Astrocyte (in vitro differentiated cells and primary cell): ENCODE measurements at regions not wholly inside any gene's neighbourhood (a gene's known extent, or its start where the extent isn't known, plus 50 kb on each side); places are given as distances from the start of the nearest gene placed in this dataset.

Source experiments
- DNase-seq: peaks from one replicate; pipeline ENCODE4 v3.0.0-alpha.2; 2010; ENCODE audit warnings: low read depth
- FAIRE-seq: peaks from 2 replicates; lab custom pipeline; 2011; peaks lifted over from hg19 to GRCh38; lab: Jason Lieb, UNC
- H2AFZ ChIP-seq: 2 replicates; pipeline ENCODE4 v1.6.0; 2012; ENCODE audit warnings: low read depth, low read length, inconsistent platforms
- H3K27ac ChIP-seq: 2 replicates; pipeline ENCODE4 v1.5.1; 2011; ENCODE audit warnings: low read depth, low read length, inconsistent platforms
- H3K27me3 ChIP-seq: 2 replicates; pipeline ENCODE4 v1.6.0; 2011; ENCODE audit warnings: low read length, inconsistent platforms; ENCODE audit not compliant: insufficient read depth
- H3K36me3 ChIP-seq: 2 replicates; pipeline ENCODE4 v1.5.1; 2011; ENCODE audit warnings: low read length, inconsistent platforms; ENCODE audit not compliant: insufficient read depth
- H3K4me1 ChIP-seq: 2 replicates; pipeline ENCODE4 v1.5.1; 2011; ENCODE audit warnings: low read length, inconsistent platforms; ENCODE audit not compliant: insufficient read depth
- H3K4me2 ChIP-seq: 2 replicates; pipeline ENCODE4 v1.6.0; 2012; ENCODE audit warnings: low read length, inconsistent platforms
- H3K4me3 ChIP-seq: 2 replicates; pipeline ENCODE4 v1.5.1; 2011; ENCODE audit warnings: low read depth, mild to moderate bottlenecking, low read length, inconsistent platforms; ENCODE audit not compliant: insufficient read depth
- H3K79me2 ChIP-seq: 2 replicates; pipeline ENCODE4 v1.6.0; 2012; ENCODE audit warnings: mild to moderate bottlenecking, low read length, inconsistent platforms; ENCODE audit not compliant: insufficient read depth
- H3K9ac ChIP-seq: 2 replicates; pipeline ENCODE4 v1.6.0; 2012; ENCODE audit warnings: mild to moderate bottlenecking, low read length, inconsistent platforms
- H3K9me3 ChIP-seq: 2 replicates; pipeline ENCODE4 v1.5.1; 2012; ENCODE audit warnings: low read depth, mild to moderate bottlenecking, low read length, inconsistent platforms; ENCODE audit not compliant: insufficient read depth
- H4K20me1 ChIP-seq: 2 replicates; pipeline ENCODE4 v1.6.0; 2012; ENCODE audit warnings: low read length, inconsistent platforms; ENCODE audit not compliant: insufficient read depth
- H3K27ac Mint-ChIP-seq: one replicate; pipeline ENCODE4 v1.8.0; 2021; ENCODE audit warnings: mild to moderate bottlenecking, mixed read lengths; ENCODE audit not compliant: unreplicated experiment
- H3K27me3 Mint-ChIP-seq: one replicate; pipeline ENCODE4 v1.8.0; 2021; ENCODE audit warnings: low read depth, mixed read lengths; ENCODE audit not compliant: unreplicated experiment
- H3K36me3 Mint-ChIP-seq: one replicate; pipeline ENCODE4 v1.8.0; 2021; ENCODE audit warnings: low read depth, mixed read lengths; ENCODE audit not compliant: unreplicated experiment
- H3K4me1 Mint-ChIP-seq: one replicate; pipeline ENCODE4 v1.8.0; 2021; ENCODE audit warnings: low read depth, mixed read lengths; ENCODE audit not compliant: unreplicated experiment
- H3K4me3 Mint-ChIP-seq: one replicate; pipeline ENCODE4 v1.8.0; 2021; ENCODE audit warnings: mild to moderate bottlenecking, moderate library complexity, mixed read lengths; ENCODE audit not compliant: unreplicated experiment
- H3K9me3 Mint-ChIP-seq: one replicate; pipeline ENCODE4 v1.8.0; 2021; ENCODE audit warnings: mild to moderate bottlenecking, mixed read lengths; ENCODE audit not compliant: unreplicated experiment
- CTCF ChIP-seq: IDR thresholded peaks from 2 replicates; pipeline ENCODE4 v1.5.1; 2011; ENCODE audit warnings: low read depth, mild to moderate bottlenecking, inconsistent platforms, low read length, moderate library complexity; ENCODE audit not compliant: insufficient read depth
- EZH2 ChIP-seq: IDR thresholded peaks from 2 replicates; pipeline ENCODE4 v1.6.1; 2012; ENCODE audit warnings: mild to moderate bottlenecking, low read length, inconsistent platforms; ENCODE audit not compliant: insufficient read depth

- no peaks in the 10 kb centered on the region for H3K4me1 ChIP-seq
- peaks cover 2% of the 10 kb centered on the region for H3K9me3 Mint-ChIP-seq
- H3K4me3 ChIP-seq: no peak overlapping the region
- no peak for DNase-seq
- FAIRE-seq: no peak
- no peaks in the 10 kb centered on the region for H3K27me3 Mint-ChIP-seq
- no peak for TF ChIP-seq EZH2
- no peak for TF ChIP-seq CTCF
- H3K36me3 Mint-ChIP-seq: no peaks in the 10 kb centered on the region
- no peak overlapping the region for H3K4me2 ChIP-seq
- H3K27ac Mint-ChIP-seq: no peak overlapping the region
- no peaks in the 10 kb centered on the region for H3K9me3 ChIP-seq
- peaks cover 3% of the 10 kb centered on the region for H3K4me1 Mint-ChIP-seq
- no peak overlapping the region for H3K9ac ChIP-seq
- H3K27ac ChIP-seq: no peak overlapping the region
- no peak overlapping the region for H2AFZ ChIP-seq
- H4K20me1 ChIP-seq: no peaks in the 10 kb centered on the region
- H3K27me3 ChIP-seq: no peaks in the 10 kb centered on the region
- no peaks in the 10 kb centered on the region for H3K36me3 ChIP-seq
- no peak overlapping the region for H3K4me3 Mint-ChIP-seq
- H3K79me2 ChIP-seq: no peaks in the 10 kb centered on the region
These were observed 142.8 kb upstream of the ROBO2 start for GRCh38 chr3:76897076-76897475.

- H3K4me1 ChIP-seq: no peaks in the 10 kb centered on the region
- DNase-seq (no peak), FAIRE-seq (no peak)
- Mint-ChIP-seq H3K36me3 (no peaks in the 10 kb centered on the region), H3K4me1 (peaks cover 3% of the 10 kb centered on the region), H3K27ac (no peak overlapping the region), H3K27me3 (no peaks in the 10 kb centered on the region), H3K4me3 (no peak overlapping the region), H3K9me3 (peaks cover 2% of the 10 kb centered on the region)
- TF ChIP-seq CTCF (no peak), EZH2 (no peak)
- H3K27me3 ChIP-seq: no peaks in the 10 kb centered on the region
- H3K9me3 ChIP-seq: no peaks in the 10 kb centered on the region
- no peaks in the 10 kb centered on the region for H3K79me2 ChIP-seq
- no peak overlapping the region for H3K4me3 ChIP-seq
- H2AFZ ChIP-seq: no peak overlapping the region
- H3K36me3 ChIP-seq: no peaks in the 10 kb centered on the region
- H3K27ac ChIP-seq: no peak overlapping the region
- H4K20me1 ChIP-seq: no peaks in the 10 kb centered on the region
- H3K9ac ChIP-seq: no peak overlapping the region
- no peak overlapping the region for H3K4me2 ChIP-seq
These were observed 139.3 kb upstream of the ROBO2 start for GRCh38 chr3:76900596-76900995.

GRCh38 chr3:76908156-76908555 lies 131.7 kb upstream of the ROBO2 start:
- Histone ChIP-seq H3K79me2 (no peaks in the 10 kb centered on the region), H4K20me1 (no peaks in the 10 kb centered on the region), H3K9me3 (no peaks in the 10 kb centered on the region), H3K27me3 (no peaks in the 10 kb centered on the region), H3K4me1 (no peaks in the 10 kb centered on the region), H3K4me3 (no peak overlapping the region), H3K27ac (no peak overlapping the region), H3K36me3 (no peaks in the 10 kb centered on the region), H2AFZ (no peak overlapping the region), H3K9ac (no peak overlapping the region), H3K4me2 (no peak overlapping the region)
- H3K4me1 Mint-ChIP-seq: no peaks in the 10 kb centered on the region
- H3K4me3 Mint-ChIP-seq: no peak overlapping the region
- FAIRE-seq: no peak
- H3K27ac Mint-ChIP-seq: no peak overlapping the region
- no peaks in the 10 kb centered on the region for H3K27me3 Mint-ChIP-seq
- no peaks in the 10 kb centered on the region for H3K36me3 Mint-ChIP-seq
- TF ChIP-seq EZH2 (no peak), CTCF (no peak)
- H3K9me3 Mint-ChIP-seq: no peaks in the 10 kb centered on the region
- no peak for DNase-seq
